ENCODE measurements at regions not wholly inside any gene's neighbourhood (a gene's known extent, or its start where the extent isn't known, plus 50 kb on each side); places are given as distances from the start of the nearest gene placed in this dataset.
"Not testable (repeated sequence)": the region's sequence is repeated elsewhere in the genome, so short reads cannot be mapped to it uniquely, and the experiment has no call there.

DNA sequence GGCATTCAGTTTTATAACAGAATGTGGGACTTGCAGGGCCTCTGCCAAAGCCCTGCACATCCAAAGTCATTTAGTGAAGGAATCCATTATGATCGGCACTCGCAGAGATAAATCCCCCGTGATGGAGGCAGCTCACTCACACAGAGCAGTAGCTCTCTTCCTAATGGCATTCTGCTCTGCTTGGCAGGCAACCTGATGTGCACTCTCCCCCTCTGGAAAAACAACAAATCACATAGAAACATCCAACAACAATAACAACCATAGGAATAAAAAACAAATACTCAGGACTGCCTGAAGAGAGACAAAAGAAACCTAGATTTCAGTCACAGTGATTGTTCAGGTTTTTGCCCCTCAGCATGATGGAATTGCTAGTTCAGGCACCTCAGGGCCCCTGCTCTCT lies 59.7 kb downstream of the NAA11 start:
- DNase-seq: no peak

DNA sequence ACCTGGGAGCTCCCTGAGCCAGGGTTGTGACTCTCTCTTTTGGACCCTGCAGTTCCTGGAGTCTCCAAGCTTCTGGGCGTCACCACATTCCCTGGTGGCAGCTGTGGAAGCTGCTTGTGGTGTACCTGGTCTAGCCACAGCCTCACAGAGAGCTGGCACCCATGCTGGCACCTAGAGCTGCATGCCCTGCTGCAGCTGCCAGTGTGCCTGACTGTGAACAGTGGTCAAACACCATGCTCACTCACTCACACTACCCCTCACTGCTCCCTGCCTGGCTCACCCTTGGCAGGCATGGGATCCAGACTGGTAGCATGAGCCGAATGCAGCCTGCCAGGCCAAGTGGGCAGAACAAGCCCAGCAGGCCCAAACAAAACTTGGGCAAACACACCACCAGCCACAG lies 66.6 kb downstream of the NAA11 start:
- no peak for DNase-seq

DNA sequence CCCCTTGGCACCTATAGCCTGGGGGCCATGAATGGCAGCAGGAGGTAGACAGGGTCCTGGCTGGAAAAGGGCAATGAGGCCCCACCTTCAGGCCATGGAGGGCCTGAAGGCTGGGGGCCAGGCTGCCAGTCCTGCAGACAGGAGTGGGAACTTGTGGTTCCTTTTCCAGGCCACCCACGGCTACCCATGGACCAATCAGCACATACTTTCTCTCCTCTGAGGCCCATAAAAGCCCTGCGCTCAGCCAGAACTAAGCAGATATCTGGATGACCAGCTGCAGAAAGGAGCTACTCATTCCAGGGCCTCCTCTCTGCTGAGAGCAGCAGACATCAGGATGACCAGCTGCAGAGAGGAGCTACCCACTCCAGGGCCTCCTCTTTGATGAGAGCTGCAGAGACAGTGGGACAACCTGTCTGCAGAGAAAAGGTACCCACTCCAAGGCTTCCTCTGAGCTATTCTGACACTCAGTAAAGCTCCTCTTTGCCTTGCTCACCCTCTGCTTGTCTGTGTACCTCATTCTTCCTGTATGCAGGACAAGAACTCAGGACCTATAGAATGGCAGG lies 67.2 kb downstream of the NAA11 start:
- no peak for DNase-seq

DNA sequence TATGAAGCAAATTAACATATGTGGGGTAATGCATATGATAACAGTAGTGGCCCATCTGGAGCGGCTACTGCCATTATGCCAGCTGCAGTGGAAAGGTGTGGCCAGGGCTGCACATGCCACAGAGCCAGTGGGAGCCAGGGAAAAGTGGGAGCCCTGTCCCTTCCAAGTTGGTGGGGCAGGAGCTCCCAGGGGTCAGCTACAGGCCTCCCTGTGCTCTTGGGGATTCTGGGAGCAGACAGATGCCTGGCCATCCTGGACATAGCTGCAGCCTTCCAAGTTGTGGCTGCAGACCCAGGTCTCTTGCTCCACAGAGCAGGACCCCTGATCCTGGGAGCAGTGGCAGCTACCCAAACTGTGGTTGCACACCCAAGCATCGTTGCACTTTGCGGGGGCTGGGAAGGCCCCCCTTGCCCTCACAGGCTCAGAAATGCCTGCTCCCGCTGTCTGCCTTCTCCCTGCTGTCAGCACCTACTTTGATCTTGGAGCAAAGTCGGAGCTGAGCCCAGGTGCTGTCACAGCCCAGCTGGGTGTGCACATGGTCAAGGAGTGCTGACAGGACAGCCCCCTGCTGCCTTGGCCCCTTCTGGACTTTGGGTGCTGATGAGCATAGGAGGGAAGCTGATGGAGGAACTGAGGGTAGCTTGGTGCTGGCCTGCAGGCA lies 67.8 kb downstream of the NAA11 start:
- DNase-seq: no peak

DNA sequence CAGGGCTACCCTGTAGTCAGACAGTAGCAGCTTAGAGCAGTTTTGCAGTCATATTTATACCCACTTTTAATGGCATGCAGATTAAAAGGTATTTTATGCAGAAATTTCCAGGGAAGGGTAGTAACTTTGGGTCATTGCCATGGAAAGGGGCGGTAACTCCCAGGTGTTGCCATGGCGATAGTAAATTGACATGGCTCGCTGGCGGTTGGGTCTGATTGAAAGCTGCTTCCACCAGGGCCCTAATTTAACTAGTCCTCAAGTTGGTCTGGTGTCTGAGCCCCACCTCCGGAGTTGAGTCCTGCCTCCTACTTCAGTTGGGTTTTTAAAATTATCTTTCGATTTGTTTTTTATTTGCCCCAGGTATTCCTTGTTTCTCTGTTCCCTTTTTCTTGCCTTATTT lies 70.1 kb downstream of the NAA11 start:
- no peak for DNase-seq

DNA sequence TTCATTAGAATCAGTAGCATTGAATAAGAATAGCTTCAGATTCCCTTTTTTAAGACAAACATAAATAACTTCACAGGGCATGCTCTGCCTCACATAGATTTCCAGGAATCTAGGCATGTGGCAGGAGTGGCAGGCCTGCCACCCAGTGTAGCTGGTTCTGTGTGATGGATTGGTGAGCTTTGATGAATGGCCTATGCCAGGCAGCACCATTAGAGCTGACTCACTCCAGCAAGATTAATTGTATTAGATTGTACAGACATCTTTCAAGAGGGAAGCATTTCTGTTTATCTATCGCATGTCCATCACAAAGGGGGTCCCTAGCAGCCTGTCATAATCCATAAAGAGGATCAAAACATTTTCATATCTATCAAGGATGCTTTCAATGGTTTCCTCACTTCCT lies 71.9 kb downstream of the NAA11 start:
- DNase-seq: no peak

DNA sequence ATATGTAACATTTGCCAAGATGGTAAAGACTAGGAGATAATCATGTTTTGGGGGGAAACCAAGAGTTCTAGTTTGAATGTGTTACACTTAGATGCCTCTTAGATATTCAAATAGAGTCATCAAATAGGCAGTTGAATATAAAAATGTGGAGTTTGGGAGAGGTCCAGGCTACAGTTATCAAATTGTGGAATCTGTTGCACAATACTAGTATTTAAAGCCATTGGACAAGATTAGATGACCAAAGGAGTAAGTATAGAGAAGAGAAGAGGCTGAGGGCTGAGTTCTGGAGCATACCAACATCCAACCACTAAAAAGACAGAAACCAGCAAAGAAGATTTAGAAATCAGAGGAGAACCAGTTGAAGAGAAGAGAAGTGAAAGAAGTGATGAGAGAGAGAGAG lies 72.7 kb downstream of the NAA11 start:
- no peak for DNase-seq

DNA sequence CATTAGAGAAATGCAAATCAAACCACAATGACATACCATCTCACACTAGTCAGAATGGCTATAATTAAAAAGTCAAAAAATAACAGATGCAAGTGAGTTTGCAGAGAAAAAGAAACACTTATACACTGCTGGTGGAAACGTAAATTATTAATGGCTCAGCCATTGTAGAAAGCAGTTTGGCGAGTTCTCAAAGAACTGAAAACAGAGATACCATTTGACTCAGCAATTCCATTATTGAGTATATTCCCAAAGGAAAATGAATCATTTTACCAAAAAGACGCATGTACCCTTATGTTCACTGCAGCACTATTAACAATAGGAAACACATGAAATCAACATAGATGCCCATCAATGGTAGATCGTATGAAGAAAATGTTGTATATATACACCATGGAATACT lies 75.0 kb downstream of the NAA11 start:
- DNase-seq: no peak

DNA sequence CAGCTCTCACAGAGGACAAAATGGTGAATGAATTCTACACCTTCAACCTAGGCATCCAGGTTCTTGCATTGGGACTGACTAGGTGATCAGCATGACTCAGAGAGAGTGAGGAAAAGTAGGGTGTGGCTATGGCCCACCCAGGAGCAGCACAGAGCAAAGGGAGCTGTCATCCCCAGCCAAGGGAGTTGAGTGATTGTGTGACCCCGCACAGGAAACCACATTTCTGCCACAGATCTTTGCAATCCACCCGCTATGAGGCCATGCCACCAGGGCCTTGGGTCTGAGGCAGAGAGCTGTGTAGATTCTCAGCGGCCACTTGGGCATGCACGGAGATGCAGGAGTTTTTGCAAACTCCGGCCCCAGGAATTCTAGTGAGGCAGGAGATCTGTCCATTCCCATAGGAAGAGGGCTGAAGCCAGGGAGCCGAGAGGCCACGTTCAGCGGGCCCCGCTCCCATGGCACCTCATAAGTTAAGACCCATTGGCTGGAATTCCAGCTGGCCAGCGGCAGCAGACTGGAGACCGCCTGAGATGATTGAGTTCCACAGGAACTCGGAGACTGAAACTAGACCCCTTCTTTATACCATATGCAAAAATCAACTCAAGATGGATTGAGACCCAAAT lies 75.9 kb downstream of the NAA11 start:
- no peak for DNase-seq

DNA sequence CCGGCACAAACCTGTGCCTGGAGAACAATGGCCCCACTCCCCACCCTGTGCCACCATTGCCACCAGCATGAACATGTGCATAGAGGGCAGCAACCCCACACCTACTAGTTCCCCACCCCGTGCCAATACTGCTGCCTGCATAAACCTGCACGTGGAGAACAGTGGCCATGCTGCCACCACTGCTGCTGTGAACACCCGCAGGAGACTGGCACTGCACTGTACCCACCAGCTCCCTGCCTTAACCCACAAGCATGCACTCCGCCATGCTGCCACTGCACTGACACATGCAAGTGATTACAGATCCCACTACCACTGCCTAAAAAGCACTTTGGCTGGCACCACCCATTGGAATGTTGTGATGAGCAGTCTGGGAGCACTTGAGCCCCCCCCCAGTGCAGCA lies 77.3 kb downstream of the NAA11 start:
- DNase-seq: no peak

DNA sequence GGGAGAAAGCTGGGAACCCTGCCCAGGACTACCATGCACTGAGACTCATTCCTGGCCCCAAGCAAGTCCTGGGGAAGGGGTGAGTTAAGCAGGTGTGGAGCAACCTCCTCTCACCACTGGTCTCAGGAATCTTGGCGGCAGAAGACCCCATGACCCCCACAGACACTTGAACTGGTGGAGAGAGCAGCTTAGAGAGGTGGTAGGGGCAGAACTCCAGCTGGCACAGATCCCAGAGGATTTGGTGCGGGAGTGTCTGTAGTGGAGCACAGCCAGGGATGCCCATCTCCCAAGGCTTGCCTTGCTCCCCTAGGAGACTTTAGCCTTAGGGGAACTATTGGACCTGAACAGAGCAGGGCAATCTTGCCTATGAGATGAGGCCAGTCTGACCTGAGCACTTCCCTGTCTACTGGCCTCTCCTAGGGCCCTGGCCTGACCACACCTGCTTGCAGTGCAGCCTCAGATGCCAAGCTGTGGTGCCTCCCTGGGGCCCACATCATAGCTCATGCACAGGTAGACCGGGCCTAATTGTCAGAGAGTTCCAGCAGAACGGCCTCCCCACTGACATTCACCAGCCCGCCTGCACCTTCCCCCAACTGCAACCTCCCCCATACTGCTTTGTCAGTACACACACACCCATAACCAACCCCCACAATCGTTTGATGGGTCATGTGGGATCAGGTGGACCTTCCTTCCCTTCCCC lies 78.0 kb downstream of the NAA11 start:
- DNase-seq: no peak

DNA sequence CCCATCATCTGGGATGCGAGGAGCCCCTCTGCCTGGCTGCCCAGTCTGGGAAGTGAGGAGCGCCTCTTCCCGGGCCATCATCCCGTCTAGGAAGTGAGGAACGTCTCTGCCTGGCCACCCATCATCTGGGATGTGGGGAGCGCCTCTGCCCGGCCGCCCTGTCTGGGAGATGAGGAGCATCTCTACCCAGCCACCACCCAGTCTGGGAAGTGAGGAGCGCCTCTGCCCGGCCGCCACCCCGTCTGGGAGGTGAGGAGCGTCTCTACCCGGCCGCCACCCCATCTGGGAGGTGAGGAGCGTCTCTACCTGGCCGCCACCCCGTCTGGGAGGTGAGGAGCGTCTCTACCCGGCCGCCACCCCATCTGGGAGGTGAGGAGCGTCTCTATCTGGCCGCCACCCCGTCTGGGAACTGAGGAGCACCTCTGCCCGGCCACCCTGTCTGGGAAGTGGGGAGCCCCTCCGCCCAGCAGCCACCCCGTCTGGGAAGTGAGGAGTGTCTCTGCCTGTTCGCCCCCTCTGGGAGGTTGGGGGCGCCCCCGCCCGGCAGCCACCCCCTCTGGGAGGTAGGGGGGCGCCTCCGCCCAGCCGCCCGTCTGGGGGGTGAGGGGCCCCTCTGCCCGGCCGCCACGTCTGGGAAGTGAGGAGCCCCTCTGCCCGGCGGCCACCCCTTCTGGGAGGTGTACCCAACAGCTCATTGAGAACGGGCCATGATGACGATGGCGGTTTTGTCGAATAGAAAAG lies 80.5 kb downstream of the NAA11 start:
- not testable (repeated sequence) for DNase-seq

DNA sequence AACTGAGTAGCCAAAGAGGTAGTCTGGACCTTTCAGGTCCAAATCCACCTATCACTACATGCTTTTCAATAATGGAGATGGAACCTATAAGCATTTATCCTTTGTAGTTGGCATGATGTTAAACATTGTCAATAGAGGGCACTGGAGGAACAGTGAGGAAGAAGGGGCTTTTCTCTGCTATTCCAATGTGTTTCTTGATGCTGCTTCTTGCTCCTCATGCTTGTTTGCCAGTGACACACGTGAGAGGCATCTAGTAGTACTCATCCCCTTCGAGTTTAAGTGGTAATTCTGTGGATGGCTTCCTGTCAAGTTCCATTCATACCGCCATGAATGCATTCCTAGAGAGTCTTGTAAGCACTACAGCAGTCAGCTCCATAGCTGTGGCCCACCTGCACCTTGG lies 84.0 kb downstream of the NAA11 start:
- DNase-seq: no peak

DNA sequence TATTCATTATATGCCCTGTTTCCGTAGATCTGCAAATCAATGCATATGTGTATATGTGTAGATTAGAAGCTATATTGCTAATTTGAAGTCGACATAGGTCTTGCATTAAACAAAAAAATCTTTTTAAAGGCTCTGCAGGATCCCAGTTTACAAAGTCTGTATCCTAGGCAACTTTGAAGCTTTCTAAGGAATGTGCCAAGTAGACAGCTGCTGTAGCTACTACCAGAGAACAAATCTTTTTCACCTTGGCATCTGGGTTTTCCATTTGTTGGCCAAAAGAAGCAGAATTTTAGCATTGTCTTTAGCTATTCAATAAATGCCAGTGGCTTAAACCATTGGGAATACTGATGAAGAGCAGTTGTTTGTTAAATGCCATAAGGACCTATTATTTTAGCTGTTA lies 88.0 kb downstream of the NAA11 start:
- DNase-seq: no peak

DNA sequence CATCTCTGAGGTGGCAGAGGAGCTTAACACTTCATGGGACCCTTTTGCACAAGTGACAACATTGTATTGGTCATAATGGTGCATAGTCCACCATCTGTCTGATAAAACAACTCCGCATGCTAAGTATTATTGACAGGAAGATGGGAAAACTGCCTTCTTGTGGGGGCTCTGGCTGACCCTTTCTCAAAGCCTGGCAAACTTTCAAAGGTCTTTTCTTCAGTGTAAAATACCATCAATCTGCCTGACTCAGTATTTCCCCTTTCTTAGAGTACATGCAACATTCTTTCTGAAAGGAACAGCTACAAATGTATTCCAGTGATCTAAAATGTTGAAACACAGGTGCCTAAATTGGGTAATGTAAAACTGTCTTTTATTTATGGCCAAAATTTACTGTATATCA lies 89.1 kb downstream of the NAA11 start:
- no peak for DNase-seq

DNA sequence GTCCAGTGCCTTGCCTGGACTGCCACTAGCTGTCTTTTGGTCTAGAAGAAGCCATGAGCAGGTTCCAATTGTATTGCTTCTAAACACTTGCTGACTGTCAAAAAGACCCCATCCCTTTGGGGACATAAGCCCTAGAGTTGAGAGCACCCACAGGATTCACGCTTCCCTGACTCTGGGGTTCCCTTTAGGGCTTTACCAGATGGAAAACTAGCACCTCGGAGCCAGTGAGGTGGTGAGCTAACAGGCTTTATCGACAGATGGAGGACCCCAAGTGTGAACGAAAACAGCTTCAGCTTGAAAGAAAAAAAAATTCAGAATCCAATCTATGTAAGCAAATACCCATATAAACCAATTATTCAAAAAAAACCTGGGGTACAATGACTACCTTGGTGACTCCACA lies 90.8 kb downstream of the NAA11 start:
- no peak for DNase-seq

DNA sequence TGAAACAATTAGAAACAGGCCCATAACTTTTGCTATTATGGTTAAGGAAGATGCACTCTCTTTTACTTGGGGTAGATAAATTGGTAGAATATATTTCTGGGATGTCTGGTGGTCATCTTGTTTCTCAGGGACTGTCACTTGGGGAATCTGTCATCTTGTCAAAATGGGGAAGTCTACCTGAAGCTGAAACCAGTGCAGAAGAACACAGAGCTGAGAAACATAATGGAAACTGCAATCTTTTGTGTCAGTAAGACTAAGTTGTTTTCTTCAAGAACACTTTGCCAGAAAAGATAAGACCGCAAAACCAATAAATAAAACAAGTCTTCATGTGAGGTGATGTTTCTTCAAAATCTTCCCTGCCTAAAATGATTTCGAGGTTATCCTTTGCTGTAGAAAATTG lies 92.0 kb downstream of the NAA11 start:
- no peak for DNase-seq

DNA sequence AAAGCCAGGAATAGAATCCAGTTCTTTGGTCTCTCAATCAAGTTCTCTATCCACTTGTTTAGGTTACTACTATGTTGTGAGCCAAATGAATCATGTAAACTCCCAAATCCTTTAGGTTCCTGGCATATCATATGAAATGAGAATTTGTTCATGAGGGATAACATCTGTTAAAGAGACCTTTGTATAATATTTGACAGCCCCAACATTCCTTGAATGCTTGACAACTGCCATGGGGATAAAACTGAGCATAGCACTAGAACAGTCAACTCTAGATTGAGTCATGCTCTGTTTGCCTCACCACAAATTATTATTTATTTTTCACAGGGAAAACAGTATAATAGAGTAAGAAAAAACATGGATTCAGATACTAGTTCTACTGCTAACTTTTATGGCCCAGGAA lies 93.3 kb downstream of the NAA11 start:
- no peak for DNase-seq

DNA sequence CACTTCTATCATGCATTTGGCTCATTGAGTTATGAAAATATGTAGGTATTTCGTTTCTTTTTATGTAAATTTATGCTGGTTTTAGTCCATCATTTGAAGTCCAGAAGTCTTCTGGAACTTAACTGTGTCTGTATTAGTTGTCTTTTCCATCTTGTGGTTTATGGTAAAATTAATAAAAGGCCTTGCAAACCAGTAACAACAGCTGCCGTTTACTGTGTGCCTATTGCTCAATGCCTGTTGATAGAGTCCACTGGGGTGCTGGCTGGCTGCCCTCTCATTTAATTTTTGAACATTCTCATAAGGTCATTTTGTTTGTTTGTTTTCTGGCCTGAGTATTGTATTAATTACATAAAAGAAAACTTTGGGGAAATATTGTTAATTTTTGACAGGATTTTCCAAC lies 98.0 kb downstream of the NAA11 start:
- no peak for DNase-seq

DNA sequence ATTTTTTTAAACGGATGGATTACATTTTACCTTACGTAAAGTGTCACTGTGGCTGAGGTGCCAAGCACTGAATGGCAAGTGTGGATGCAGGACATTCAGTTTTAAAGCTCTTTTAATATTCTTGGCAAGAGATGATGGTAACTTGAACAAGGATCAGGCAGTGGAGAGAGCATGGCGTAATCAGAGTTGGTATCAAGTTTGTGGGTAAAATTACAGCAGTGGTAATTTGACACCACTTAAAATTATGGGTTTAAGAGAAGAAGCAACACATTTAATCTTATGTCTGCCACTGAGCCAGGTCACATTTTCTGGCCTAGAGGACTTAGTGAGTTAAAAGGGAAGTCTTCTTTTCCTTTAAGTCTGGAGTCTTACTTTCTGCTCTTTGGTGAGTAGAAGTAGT lies 100.5 kb downstream of the NAA11 start:
- no peak for DNase-seq

DNA sequence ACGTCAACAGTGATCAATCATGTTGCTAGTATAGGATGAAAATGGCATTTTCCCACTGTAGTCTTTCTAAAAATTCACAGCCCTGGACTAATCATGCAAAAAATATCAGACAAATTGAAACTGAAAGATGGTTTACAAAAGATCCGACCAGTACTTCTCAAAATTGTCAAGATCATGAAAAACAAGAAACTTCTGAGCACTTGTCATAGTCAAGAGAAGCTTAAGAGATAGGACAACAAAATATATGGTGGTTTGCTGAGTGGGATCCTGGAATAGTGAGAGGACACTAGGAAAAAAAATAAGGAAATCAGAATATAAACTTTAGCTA lies 101.1 kb downstream of the NAA11 start:
- no peak for DNase-seq

Data from nucleus accumbens (tissue), 56 donors.